ENCODE measurements at regions not wholly inside any gene's neighbourhood (a gene's known extent, or its start where the extent isn't known, plus 50 kb on each side); places are given as distances from the start of the nearest gene placed in this dataset.
"Not testable (repeated sequence)": the region's sequence is repeated elsewhere in the genome, so short reads cannot be mapped to it uniquely, and the experiment has no call there.

DNA sequence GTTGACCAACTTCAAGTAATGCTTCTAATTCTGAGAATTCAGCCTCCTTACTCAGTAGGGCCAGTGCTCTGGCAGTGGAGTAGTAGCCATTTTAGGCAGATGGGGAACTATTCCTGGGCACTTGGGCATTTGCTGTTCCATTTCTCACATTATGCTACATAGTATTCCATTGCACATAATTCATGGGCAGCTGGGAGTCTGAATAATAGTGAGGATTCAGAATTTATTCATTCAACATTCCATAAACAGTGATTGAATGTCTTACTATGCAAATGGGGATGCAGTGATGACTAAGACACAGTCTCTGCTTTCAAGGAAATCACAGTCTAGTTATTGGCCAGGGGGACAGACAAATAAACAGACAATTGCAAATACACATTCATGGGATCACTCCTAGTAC is 301.0 kb upstream of the KCNN2 start:
- no peak for DNase-seq

- no peak for DNase-seq
Measured at GRCh38 chr5:114062932-114063867, 298.7 kb upstream of the KCNN2 start.

GRCh38 chr5:114065912-114066311 is 296.0 kb upstream of the KCNN2 start:
- DNase-seq = no peak

DNA sequence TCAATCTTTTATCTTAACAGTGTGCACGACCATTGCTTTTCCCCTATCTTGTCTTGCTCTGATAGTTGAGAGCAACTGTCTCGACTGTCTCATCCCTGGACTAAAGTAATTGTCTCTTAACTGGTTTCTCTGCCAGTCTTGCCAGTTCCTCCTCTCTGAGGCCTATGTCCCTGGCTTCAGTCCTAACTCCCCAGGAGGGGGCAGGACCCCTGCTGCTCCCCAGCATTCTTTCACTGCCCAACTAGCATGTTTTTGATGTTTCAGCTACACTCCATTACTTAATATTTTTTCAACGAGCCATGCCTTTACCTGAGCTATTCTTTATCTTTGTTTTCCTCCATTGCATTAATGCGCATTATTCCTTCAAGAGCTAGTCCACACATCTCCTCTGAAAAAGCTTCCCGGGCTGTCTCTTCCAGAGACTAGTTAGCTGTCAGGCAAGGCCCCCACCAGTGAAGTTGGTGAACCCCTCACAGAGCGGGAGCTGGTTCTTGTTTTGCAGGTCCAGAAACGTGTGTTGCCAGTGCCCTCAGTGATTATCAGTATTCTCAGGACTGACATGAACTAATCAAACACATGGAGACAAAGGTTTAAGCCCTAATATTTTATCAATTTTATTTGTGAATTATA is 291.7 kb upstream of the KCNN2 start:
- DNase-seq = no peak

- no peak for DNase-seq
Measured at GRCh38 chr5:114089259-114089658, 272.6 kb upstream of the KCNN2 start.

- no peak for DNase-seq
Measured at GRCh38 chr5:114097570-114097969, 264.3 kb upstream of the KCNN2 start.

GRCh38 chr5:114099161-114099560 is 262.7 kb upstream of the KCNN2 start:
- DNase-seq = no peak

DNA sequence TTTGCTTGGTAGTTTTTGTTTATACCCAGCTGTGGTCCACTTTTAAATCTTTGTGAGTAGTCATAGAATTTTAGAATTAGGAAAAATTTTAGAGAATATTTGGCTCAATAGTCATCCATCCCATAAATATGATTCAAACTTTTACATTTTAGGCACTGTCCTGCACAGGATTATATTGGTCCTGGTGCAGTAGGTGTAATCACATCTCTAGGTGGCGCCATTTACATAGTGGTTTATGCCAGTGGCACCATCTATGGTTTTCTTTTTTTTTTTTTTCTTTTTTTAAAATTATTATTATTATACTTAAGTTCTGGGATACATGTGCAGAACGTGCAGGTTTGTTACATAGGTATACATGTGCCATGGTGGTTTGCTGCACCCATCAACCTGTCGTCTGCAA is 260.7 kb upstream of the KCNN2 start:
- DNase-seq = no peak

DNA sequence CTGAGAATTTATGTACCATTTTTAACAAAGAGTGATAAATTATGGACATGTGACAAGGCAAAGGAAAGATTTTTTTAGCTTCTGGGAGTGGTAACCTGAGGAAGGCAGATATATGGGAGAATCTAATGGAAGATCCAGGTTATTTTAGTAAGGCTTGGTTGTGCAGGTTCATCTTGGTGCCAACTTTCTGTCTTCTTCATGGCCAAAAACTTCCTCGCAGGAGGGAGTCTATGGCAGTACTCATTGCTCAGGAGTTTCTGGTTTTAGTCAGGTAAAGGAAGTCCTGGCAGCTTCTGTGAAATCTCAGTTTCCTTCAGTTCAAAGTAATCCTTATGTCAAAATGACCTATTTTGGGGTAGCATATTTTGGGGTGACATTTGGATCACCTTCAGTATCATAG is 248.3 kb upstream of the KCNN2 start:
- DNase-seq = no peak

DNA sequence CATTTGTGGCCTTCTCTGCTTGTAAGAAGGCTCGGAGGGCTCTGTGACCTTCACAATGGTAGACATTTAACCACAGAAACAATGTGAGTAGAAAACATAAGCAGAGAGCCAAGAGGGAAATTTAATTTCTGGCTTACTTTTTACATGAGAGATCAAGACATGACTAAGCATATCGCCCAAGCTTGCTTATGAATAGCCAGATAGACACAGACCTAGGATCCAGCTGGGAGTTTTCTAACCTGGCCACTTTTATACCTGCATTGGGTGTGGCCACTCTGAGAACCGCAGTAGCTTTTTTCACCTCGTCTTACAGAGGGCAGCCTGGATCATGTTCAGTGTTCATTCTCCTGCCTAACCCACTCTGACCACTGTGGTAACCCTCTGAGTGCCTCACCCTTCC is 244.9 kb upstream of the KCNN2 start:
- DNase-seq = no peak

DNA sequence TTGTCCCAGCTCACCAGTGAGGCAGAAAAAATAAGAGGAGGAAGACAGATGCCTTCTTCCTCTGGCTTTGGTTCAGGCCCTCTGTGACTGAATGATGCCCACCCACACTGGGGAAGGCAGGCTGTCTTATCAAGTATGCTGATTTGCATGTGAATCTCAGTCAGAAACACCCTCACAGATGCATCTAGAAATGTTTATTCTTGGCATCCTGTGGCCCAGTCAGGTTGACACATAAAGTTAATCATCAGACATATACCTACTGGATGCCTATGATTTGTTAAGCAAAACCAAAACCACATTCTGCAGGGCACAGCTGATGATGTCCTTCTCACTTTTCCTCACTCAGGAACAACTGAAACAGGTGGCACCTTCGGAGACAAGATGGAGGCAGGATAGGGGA is 243.4 kb upstream of the KCNN2 start:
- DNase-seq = no peak

- no peak for DNase-seq
Measured at GRCh38 chr5:114120166-114120565, 241.7 kb upstream of the KCNN2 start.

DNA sequence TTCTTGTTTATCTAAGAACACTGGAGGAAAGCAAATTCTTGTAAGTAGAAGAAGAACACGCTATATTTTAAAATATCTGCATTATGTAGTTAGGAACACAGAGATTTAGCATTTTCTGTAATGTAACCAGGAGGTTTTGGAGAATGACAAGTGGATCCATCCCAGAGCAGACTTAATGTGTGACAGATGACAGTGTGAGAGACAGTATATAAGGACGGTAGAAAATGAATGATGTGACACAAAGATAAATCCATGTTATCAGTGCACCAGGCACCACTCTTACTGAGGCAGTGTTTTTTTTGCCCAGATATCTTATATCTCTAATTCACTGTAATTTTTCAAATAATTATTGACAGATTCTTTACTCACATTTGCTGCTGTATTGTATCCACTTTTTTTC is 239.0 kb upstream of the KCNN2 start:
- no peak for DNase-seq

GRCh38 chr5:114123654-114124053 is 238.2 kb upstream of the KCNN2 start:
- DNase-seq = no peak

- no peak for DNase-seq
Measured at GRCh38 chr5:114146398-114146797, 215.5 kb upstream of the KCNN2 start.

DNA sequence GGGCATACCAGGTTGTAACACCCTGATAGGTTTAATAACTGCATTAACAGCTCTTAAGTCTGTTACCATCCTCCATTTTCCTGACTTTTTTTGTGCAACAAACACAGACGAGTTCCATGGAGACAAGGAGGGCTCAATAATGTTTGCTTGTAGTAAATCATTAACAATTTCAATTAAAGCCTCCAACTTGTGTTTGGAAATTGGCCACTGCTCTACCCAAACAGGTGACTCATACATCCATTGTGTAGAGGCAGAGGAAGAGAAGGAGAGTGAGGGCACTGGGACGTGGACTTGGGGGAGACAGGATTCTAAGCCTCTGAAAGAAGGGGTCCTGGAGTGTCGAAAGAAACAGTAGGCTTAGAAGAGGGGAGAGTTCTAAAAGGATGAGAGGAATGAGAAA is 213.6 kb upstream of the KCNN2 start:
- no peak for DNase-seq

- DNase-seq = not testable (repeated sequence)
Measured at GRCh38 chr5:114148728-114149127, 213.1 kb upstream of the KCNN2 start.

DNA sequence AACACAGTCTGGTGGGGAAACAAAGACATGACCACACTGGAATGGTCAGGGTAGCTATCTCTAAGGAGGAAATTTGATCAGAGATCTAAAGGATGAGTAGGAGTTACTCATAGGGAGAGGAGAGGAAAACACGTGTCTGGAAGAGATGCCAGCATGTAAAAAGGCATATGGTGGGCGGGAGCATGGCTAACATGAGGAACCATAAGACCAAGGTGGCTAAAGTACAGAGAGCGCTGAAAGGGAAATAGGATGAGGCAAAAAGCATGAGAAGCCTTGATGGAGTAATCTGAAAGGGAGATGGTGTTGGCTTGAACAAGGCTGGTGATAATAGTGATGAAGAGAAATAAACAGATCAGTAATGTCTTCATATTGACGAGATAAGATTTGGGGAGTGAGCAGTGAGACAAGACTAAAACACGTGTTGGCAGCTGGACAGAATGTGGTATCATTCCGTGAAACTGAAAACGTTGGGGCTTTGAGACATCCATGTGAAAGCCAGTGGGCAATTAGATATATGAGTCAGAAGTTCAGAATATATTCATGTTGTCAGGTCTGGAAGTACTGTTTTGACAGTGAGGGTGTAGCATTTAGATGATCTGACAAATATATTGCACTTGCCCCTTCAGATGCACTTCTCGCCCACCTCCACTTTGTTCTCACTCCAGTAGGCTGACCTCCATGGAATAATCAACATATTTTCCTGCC is 209.1 kb upstream of the KCNN2 start:
- DNase-seq = no peak

DNA sequence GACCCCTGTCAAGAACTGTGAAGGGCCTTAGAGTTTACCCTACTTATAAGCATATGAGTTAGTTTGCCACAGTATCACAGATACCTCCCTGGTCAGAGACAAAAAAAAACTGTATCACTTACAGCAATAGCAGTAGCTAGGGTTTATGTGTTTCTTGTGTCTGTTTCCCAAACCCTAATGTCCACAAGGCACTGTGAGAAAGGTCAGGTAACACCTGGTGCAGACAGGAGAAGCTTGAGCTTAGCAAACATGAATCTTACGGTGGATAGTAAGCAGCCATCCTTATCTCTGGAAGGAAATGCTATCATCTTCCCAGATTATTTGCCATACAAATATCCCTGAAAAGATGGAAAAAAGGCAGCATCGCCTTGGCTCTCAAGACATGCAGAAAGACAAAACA is 208.5 kb upstream of the KCNN2 start:
- DNase-seq = no peak

- no peak for DNase-seq
Measured at GRCh38 chr5:114153833-114154232, 208.0 kb upstream of the KCNN2 start.

DNA sequence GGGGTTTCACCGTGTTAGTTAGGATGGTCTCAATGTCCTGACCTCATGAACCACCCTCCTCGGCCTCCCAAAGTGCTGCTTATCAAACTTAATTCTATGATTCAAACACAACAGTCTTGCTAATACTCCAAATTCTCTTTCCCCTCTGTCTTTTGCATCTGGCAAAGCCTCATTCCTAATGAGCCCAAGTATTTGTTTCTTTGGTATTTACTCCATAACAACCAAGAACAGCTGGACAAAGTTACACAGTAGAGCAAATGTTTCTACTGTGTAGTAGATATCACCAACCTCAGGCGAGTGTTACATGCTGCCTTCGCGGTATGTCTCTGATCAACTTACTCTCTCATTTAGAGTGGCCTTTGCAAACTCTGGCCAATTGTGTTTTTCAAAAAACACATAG is 195.8 kb upstream of the KCNN2 start:
- no peak for DNase-seq

DNA sequence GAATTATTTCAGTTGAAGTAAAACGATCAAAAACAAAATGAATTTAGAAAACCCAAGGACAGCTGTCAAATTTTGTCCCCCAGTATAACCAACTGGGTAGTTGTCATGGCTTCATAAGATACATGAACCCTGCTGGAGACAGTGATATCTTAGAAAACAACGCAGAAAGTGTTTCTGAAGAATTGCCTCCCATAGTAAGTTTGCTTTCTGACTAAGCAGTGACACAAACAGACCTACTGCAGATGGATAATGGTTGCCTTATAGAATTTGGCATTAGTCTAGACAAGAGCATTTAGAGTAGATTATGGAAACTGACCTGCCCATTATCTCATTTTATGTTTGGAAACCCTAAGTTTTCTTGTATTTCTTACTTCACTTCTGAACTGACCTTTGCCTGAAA is 187.7 kb upstream of the KCNN2 start:
- DNase-seq = no peak

DNA sequence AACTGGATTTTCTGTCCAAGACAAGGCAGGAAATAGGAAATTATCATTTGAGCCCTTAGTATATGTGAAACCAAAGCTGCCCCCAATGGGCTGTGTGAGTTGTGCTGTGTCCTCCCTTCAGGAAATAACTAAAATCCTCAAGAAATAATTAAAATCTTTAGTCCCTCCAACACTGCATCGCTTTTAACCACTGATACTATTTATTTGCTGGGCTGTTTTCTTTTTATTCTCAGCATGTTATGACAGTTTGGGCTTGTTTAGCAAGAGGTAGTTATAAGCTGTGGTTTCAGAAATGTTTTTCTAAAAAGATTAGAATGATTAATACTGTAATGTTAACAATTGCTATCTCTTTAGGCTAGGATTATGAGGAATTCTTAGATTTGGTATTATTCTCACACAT is 187.0 kb upstream of the KCNN2 start:
- DNase-seq = no peak

- DNase-seq = no peak
Measured at GRCh38 chr5:114176356-114176755, 185.5 kb upstream of the KCNN2 start.
